WTC11 (cell line): ENCODE measurements at regions not wholly inside any gene's neighbourhood (a gene's known extent, or its start where the extent isn't known, plus 50 kb on each side); places are given as distances from the start of the nearest gene placed in this dataset.

ENCODE experiments used
- ATAC-seq: fragments of 200-7000 bp; cut with Tn5 transposase; 2 replicates; pipeline ENCODE4 v1.10.0; 2021; ENCODE audit warnings: mild to moderate bottlenecking, moderate library complexity
- CTCF ChIA-PET: fragments of 300-600 bp; sonication (Branson Sonifier 250); formaldehyde crosslinking; loops from one replicate; lab custom pipeline; 2021; ENCODE audit warnings: antibody characterized with exemption; lab: Charles Lee
- POLR2A ChIA-PET: fragments of 350-600 bp; sonication (Branson Sonifier 250); formaldehyde crosslinking; loops from one replicate; lab custom pipeline; 2021; ENCODE audit warnings: antibody characterized with exemption; lab: Charles Lee
- DNase-seq: peaks from one replicate; pipeline ENCODE4 v3.0.0; 2021; ENCODE audit warnings: low spot score
- H3K27ac Mint-ChIP-seq: 2 replicates; pipeline ENCODE4 v1.8.0; 2021; ENCODE audit warnings: mixed read lengths
- H3K27me3 Mint-ChIP-seq: 2 replicates; pipeline ENCODE4 v1.8.0; 2021; ENCODE audit warnings: low read depth, mild to moderate bottlenecking, moderate library complexity, mixed read lengths
- H3K36me3 Mint-ChIP-seq: 2 replicates; pipeline ENCODE4 v1.8.0; 2021; ENCODE audit warnings: mixed read lengths
- H3K4me1 Mint-ChIP-seq: 2 replicates; pipeline ENCODE4 v1.8.0; 2022; ENCODE audit warnings: mixed read lengths
- H3K4me3 Mint-ChIP-seq: 2 replicates; pipeline ENCODE4 v1.8.0; 2021; ENCODE audit warnings: mild to moderate bottlenecking, moderate library complexity, mixed read lengths
- H3K9me3 Mint-ChIP-seq: 2 replicates; pipeline ENCODE4 v1.8.0; 2021; ENCODE audit warnings: mixed read lengths
- ELF4 ChIP-seq: sonication (generic); formaldehyde crosslinking; IDR thresholded peaks from 2 replicates; pipeline ENCODE4 v1.8.1; 2022; ENCODE audit warnings: low read depth, mild to moderate bottlenecking, moderate library complexity, missing genetic modification reagents
- ETV6 ChIP-seq: sonication (generic); formaldehyde crosslinking; IDR thresholded peaks from 2 replicates; pipeline ENCODE4 v1.8.1; 2022; ENCODE audit warnings: mild to moderate bottlenecking, missing genetic modification reagents
- FOXP1 ChIP-seq: sonication (generic); formaldehyde crosslinking; IDR thresholded peaks from 2 replicates; pipeline ENCODE4 v1.8.0; 2022; ENCODE audit warnings: missing genetic modification reagents, mild to moderate bottlenecking, moderate library complexity, borderline replicate concordance
- NFYB ChIP-seq: sonication (generic); formaldehyde crosslinking; conservative IDR thresholded peaks from 2 replicates; pipeline ENCODE4 v1.8.0; 2022; ENCODE audit warnings: low read depth, missing genetic modification reagents
- SMAD4 ChIP-seq: sonication (generic); formaldehyde crosslinking; IDR thresholded peaks from 2 replicates; pipeline ENCODE4 v1.8.0; 2022; ENCODE audit warnings: mild to moderate bottlenecking, missing genetic modification reagents
- TP53 ChIP-seq: sonication (generic); formaldehyde crosslinking; IDR thresholded peaks from 2 replicates; pipeline ENCODE4 v1.8.1; 2023; ENCODE audit warnings: mild to moderate bottlenecking, missing genetic modification reagents
- ZNF138 ChIP-seq: sonication (generic); formaldehyde crosslinking; conservative IDR thresholded peaks from 2 replicates; pipeline ENCODE4 v1.8.1; 2022; ENCODE audit warnings: mild to moderate bottlenecking, moderate library complexity, missing genetic modification reagents
- ZNF219 ChIP-seq: sonication (generic); formaldehyde crosslinking; IDR thresholded peaks from 2 replicates; pipeline ENCODE4 v1.8.0; 2023; ENCODE audit warnings: missing genetic modification reagents, mild to moderate bottlenecking, borderline replicate concordance
- TF ChIP-seq, protein P1 (sequence below): sonication (generic); formaldehyde crosslinking; conservative IDR thresholded peaks from 2 replicates; pipeline ENCODE4 v1.8.1; 2022; ENCODE audit warnings: mild to moderate bottlenecking, missing genetic modification reagents
- TF ChIP-seq, protein P2 (sequence below): fragments of 250-450 bp; sonication (Bioruptor Pico); IDR thresholded peaks from 2 replicates; pipeline ENCODE4 v1.9.0; 2021; ENCODE audit warnings: mild to moderate bottlenecking
- TF ChIP-seq, protein P3 (sequence below): sonication (generic); formaldehyde crosslinking; IDR thresholded peaks from 2 replicates; pipeline ENCODE4 v1.8.0; 2023; ENCODE audit warnings: missing genetic modification reagents, mild to moderate bottlenecking, borderline replicate concordance
- TF ChIP-seq, protein P4 (sequence below): sonication (generic); formaldehyde crosslinking; IDR thresholded peaks from 2 replicates; pipeline ENCODE4 v1.8.1; 2023; ENCODE audit warnings: mild to moderate bottlenecking, missing genetic modification reagents, borderline replicate concordance

DNA sequence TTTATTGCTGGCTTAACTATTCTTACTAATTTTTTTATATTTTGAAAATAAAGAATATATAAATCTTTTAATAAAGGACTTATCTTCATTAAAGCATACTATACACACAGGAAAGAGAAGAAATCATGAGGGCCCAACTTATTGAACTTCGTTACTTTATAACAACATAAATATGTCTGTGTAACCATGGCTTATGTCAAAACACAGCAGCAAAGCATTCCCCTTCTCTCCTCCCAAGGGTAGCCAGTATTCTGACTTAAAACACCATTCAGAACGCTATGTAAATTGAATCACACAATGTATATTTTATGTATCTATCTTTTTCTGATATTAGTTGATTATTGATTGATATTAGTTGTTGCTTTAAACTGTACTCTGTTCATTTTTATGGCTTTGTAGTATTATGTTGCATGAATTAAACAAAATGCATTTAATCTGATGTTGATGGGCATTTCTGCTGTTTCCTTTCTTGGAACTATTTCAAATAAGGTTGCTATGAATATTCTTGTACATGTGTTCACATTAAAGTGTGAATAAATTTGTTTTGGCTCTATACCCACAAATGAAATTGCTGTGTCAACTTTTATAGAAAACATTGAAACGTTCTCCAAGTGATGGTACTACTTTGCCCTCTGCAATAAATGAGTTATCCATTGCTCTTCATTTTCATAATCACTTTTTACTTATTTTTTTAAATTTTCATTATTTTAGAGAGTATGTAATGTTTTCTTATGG, 188.7 kb downstream of the RND3 start:
- peaks cover 28% of the 10 kb centered on the region for H3K36me3 Mint-ChIP-seq
- peaks cover 16% of the 10 kb centered on the region for H3K4me1 Mint-ChIP-seq
- no peak for TF ChIP-seq FOXP1 (CRISPR knock-in tag)
- TF ChIP-seq, protein P1, sequence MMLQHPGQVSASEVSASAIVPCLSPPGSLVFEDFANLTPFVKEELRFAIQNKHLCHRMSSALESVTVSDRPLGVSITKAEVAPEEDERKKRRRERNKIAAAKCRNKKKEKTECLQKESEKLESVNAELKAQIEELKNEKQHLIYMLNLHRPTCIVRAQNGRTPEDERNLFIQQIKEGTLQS (CRISPR knock-in tag): no peak
- no peak for TF ChIP-seq ZNF138 (CRISPR knock-in tag)
- no peak for TF ChIP-seq ELF4 (CRISPR knock-in tag)
- TF ChIP-seq, protein P2, sequence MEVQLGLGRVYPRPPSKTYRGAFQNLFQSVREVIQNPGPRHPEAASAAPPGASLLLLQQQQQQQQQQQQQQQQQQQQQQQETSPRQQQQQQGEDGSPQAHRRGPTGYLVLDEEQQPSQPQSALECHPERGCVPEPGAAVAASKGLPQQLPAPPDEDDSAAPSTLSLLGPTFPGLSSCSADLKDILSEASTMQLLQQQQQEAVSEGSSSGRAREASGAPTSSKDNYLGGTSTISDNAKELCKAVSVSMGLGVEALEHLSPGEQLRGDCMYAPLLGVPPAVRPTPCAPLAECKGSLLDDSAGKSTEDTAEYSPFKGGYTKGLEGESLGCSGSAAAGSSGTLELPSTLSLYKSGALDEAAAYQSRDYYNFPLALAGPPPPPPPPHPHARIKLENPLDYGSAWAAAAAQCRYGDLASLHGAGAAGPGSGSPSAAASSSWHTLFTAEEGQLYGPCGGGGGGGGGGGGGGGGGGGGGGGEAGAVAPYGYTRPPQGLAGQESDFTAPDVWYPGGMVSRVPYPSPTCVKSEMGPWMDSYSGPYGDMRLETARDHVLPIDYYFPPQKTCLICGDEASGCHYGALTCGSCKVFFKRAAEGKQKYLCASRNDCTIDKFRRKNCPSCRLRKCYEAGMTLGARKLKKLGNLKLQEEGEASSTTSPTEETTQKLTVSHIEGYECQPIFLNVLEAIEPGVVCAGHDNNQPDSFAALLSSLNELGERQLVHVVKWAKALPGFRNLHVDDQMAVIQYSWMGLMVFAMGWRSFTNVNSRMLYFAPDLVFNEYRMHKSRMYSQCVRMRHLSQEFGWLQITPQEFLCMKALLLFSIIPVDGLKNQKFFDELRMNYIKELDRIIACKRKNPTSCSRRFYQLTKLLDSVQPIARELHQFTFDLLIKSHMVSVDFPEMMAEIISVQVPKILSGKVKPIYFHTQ: no peak
- TF ChIP-seq ZNF219: no peak
- TF ChIP-seq, protein P3, sequence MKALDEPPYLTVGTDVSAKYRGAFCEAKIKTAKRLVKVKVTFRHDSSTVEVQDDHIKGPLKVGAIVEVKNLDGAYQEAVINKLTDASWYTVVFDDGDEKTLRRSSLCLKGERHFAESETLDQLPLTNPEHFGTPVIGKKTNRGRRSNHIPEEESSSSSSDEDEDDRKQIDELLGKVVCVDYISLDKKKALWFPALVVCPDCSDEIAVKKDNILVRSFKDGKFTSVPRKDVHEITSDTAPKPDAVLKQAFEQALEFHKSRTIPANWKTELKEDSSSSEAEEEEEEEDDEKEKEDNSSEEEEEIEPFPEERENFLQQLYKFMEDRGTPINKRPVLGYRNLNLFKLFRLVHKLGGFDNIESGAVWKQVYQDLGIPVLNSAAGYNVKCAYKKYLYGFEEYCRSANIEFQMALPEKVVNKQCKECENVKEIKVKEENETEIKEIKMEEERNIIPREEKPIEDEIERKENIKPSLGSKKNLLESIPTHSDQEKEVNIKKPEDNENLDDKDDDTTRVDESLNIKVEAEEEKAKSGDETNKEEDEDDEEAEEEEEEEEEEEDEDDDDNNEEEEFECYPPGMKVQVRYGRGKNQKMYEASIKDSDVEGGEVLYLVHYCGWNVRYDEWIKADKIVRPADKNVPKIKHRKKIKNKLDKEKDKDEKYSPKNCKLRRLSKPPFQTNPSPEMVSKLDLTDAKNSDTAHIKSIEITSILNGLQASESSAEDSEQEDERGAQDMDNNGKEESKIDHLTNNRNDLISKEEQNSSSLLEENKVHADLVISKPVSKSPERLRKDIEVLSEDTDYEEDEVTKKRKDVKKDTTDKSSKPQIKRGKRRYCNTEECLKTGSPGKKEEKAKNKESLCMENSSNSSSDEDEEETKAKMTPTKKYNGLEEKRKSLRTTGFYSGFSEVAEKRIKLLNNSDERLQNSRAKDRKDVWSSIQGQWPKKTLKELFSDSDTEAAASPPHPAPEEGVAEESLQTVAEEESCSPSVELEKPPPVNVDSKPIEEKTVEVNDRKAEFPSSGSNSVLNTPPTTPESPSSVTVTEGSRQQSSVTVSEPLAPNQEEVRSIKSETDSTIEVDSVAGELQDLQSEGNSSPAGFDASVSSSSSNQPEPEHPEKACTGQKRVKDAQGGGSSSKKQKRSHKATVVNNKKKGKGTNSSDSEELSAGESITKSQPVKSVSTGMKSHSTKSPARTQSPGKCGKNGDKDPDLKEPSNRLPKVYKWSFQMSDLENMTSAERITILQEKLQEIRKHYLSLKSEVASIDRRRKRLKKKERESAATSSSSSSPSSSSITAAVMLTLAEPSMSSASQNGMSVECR (CRISPR knock-in tag): no peak
- no peak for TF ChIP-seq TP53
- no peak for TF ChIP-seq ETV6 (CRISPR knock-in tag)
- TF ChIP-seq, protein P4, sequence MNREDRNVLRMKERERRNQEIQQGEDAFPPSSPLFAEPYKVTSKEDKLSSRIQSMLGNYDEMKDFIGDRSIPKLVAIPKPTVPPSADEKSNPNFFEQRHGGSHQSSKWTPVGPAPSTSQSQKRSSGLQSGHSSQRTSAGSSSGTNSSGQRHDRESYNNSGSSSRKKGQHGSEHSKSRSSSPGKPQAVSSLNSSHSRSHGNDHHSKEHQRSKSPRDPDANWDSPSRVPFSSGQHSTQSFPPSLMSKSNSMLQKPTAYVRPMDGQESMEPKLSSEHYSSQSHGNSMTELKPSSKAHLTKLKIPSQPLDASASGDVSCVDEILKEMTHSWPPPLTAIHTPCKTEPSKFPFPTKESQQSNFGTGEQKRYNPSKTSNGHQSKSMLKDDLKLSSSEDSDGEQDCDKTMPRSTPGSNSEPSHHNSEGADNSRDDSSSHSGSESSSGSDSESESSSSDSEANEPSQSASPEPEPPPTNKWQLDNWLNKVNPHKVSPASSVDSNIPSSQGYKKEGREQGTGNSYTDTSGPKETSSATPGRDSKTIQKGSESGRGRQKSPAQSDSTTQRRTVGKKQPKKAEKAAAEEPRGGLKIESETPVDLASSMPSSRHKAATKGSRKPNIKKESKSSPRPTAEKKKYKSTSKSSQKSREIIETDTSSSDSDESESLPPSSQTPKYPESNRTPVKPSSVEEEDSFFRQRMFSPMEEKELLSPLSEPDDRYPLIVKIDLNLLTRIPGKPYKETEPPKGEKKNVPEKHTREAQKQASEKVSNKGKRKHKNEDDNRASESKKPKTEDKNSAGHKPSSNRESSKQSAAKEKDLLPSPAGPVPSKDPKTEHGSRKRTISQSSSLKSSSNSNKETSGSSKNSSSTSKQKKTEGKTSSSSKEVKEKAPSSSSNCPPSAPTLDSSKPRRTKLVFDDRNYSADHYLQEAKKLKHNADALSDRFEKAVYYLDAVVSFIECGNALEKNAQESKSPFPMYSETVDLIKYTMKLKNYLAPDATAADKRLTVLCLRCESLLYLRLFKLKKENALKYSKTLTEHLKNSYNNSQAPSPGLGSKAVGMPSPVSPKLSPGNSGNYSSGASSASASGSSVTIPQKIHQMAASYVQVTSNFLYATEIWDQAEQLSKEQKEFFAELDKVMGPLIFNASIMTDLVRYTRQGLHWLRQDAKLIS: no peak
- TF ChIP-seq NFYB (CRISPR knock-in tag): no peak
- no peak for TF ChIP-seq SMAD4 (CRISPR knock-in tag)
- TF ChIP-seq, all 79 proteins: peak for 0
- H3K27ac Mint-ChIP-seq: no peak overlapping the region
- ChIA-PET POLR2A (no interaction called here), CTCF (no interaction called here)
- no peak overlapping the region for H3K4me3 Mint-ChIP-seq
- peaks cover 3% of the 10 kb centered on the region; the same call in 1 of the 2 replicates for H3K27me3 Mint-ChIP-seq
- ATAC-seq (no peak), DNase-seq (no peak)
- H3K9me3 Mint-ChIP-seq: peaks cover 42% of the 10 kb centered on the region
